Activated T-cell treated with anti-CD3 and anti-CD28 coated beads, Interleukin-2, amount 50 U/mL, for 72 hours (primary cell): ENCODE measurements at regions not wholly inside any gene's neighbourhood (a gene's known extent, or its start where the extent isn't known, plus 50 kb on each side); places are given as distances from the start of the nearest gene placed in this dataset.
"Not testable (repeated sequence)": the region's sequence is repeated elsewhere in the genome, so short reads cannot be mapped to it uniquely, and the experiment has no call there.

Source experiments
- ATAC-seq, 2 donors: fragments of 150-1000 bp; cut with Tn5 transposase; replicated peaks in 1 of 2; 2 replicates each; pipeline ENCODE4 v1.10.0; 2021; ENCODE audit warnings: moderate library complexity in 2 of 2, mild to moderate bottlenecking in 1 of 2
- DNase-seq, 2 donors: peaks; one replicate each; pipeline ENCODE4 v3.0.0; 2021 to 2022; ENCODE audit warnings: mixed read lengths in 1 of 2
- H3K27ac Mint-ChIP-seq: one replicate; pipeline ENCODE4 v1.8.0; 2022; ENCODE audit warnings: mild to moderate bottlenecking, moderate library complexity, mixed read lengths
- H3K27me3 Mint-ChIP-seq: one replicate; pipeline ENCODE4 v1.8.0; 2022; ENCODE audit warnings: low read depth, mixed read lengths
- H3K36me3 Mint-ChIP-seq, 2 donors: one replicate each; pipeline ENCODE4 v1.8.0; 2022; ENCODE audit warnings: mixed read lengths in 2 of 2, mild to moderate bottlenecking in 1 of 2; ENCODE audit not compliant: insufficient read depth in 2 of 2
- H3K4me1 Mint-ChIP-seq: one replicate; pipeline ENCODE4 v1.8.0; 2022; ENCODE audit warnings: low read depth, mixed read lengths
- H3K4me3 Mint-ChIP-seq, 2 donors: one replicate each; pipeline ENCODE4 v1.8.0; 2022; ENCODE audit warnings: mild to moderate bottlenecking in 2 of 2, mixed read lengths in 2 of 2, moderate library complexity in 2 of 2
- H3K9me3 Mint-ChIP-seq, 2 donors: one replicate each; pipeline ENCODE4 v1.8.0; 2022; ENCODE audit warnings: mixed read lengths in 2 of 2

DNA sequence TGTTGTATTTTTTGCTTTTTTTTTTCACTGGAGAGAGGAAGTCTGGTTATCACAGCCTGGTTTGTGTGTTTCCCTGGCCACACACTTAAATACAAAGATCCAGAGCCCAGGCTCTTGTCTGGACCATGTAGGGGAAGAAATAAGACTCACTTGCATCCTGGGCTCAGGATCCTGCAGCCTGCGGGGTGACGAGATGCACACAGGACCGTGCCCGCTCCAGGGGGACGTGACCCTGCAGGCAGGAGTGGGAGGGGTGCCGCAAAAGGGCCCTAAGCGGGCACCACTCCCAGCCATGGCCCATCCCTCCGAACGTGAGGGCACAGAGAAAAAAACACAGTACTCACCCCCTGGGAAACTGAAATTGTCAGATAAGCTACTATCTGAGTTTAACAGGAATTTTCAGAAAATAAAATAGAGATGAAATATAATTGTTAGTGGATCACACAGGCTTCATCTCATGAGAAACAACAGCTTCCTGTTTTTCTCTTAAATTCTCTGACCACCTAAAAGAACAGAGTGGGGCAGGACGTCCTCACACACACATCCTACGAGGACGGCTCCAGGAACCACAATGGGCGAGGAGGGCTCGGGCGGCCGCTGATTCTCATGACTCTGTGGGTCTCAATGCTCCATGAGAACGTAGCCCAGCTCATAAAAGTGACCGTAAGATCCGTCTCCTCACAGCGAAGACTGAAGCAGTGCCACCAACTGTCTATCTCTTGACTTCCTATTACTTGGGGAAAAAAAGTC is 142.6 kb upstream of the ALKAL2 start:
- H3K9me3 Mint-ChIP-seq = no peaks in the 10 kb centered on the region
- no peaks in the 10 kb centered on the region for H3K27me3 Mint-ChIP-seq
- H3K4me1 Mint-ChIP-seq = peaks cover 25% of the 10 kb centered on the region
- peaks cover 0 to 2% of the 10 kb centered on the region in 2 donors for H3K36me3 Mint-ChIP-seq
- DNase-seq (no peak), ATAC-seq (peak; percentile 34 to 53)
- H3K4me3 Mint-ChIP-seq = peak overlapping the region; percentile 85 to 97
- peak overlapping the region; percentile 97 for H3K27ac Mint-ChIP-seq

DNA sequence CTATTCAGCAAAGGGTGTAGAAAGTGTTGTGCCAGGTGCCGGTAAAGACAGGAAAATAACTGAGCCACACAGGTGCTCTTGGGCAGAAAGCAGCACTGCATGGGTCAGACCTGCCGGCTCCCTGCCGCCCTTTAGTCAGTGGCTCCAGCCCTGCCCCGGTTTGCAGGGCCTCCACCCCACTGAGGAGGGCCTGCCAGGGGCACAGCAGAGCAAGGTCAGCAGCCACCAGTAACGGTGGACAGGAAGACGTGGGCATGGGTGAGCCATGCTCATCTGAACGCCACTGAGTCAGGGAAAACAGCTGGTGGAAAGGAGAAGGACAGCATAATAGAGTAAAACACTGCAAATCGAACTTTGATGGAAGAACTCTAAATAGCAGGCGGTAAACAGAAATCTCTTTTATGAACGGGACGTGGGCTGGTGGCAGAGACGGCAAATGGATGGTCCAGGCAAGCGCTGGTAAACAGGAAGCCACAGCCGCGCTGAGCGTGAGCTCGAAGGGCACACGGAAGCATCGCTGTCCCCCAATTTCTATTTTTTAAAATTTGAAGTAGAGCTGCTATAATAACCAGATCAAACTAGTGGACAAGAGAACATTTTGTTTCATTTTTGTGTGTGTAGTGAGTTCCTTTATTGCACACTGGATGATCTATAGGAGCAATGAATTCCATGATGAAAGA is 141.8 kb upstream of the ALKAL2 start:
- Mint-ChIP-seq H3K27ac (peak overlapping the region; percentile 97), H3K9me3 (no peaks in the 10 kb centered on the region), H3K4me3 (peak overlapping the region; percentile 85 to 97), H3K27me3 (no peaks in the 10 kb centered on the region), H3K4me1 (peaks cover 22% of the 10 kb centered on the region), H3K36me3 (peaks cover 0 to 2% of the 10 kb centered on the region in 2 donors)
- peak; percentile 25 to 37 for DNase-seq
- peak; percentile 68 to 79 for ATAC-seq

DNA sequence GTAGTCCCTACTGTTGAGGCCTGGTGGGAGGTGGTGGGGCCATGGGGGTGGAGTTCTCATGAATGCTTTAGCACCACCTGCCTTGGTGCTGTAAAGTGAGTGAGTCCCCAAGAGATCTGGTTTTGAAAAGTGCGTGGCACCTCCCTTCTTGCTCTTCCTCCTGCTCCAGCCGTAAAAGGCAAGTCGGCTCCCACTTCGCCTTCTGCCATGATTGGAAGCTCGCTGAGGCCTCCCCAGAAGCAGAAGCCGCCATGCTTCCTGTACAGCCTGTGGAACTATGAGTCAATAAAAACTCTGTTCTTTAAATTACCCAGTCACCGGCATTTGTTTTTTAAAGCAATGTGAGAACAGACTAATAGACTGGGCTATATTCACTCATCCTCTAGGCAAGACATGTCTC is 141.3 kb upstream of the ALKAL2 start:
- peak overlapping the region; percentile 85 to 97 for H3K4me3 Mint-ChIP-seq
- H3K27ac Mint-ChIP-seq = peak overlapping the region; percentile 97

DNA sequence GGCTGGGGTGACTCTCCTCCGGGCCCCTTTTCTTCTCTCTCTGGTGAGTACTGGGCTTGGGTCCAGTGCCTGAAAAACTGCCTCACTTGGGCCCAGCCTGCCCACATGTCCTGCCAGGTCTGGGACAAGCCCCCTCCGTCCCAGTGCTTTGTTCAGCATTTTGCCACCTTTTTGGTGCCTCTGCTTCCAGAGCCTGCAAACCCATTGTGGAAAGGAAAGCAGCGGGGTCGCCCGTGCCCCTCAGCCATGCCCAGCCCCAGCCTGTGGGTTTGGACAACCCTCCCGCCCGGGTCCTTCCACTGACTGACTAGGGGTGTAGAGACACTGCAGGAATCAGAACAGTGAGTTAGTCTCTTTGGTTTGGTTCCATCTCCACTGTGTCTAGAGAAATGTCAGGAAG is 140.7 kb upstream of the ALKAL2 start:
- Mint-ChIP-seq H3K27ac (no peak overlapping the region), H3K4me1 (peaks cover 20% of the 10 kb centered on the region), H3K4me3 (no peak overlapping the region), H3K27me3 (peaks cover 5% of the 10 kb centered on the region), H3K9me3 (no peaks in the 10 kb centered on the region), H3K36me3 (peaks cover 0 to 2% of the 10 kb centered on the region in 2 donors)
- ATAC-seq (no peak), DNase-seq (no peak)

More for the DNA sequence above, 141.3 kb upstream of the ALKAL2 start:
- H3K9me3 Mint-ChIP-seq = no peaks in the 10 kb centered on the region
- no peak for DNase-seq
- peaks cover 20% of the 10 kb centered on the region for H3K4me1 Mint-ChIP-seq
- no peaks in the 10 kb centered on the region for H3K27me3 Mint-ChIP-seq
- ATAC-seq = peak in 1 of 2 donors; percentile 10
- H3K36me3 Mint-ChIP-seq = peaks cover 0 to 2% of the 10 kb centered on the region in 2 donors

DNA sequence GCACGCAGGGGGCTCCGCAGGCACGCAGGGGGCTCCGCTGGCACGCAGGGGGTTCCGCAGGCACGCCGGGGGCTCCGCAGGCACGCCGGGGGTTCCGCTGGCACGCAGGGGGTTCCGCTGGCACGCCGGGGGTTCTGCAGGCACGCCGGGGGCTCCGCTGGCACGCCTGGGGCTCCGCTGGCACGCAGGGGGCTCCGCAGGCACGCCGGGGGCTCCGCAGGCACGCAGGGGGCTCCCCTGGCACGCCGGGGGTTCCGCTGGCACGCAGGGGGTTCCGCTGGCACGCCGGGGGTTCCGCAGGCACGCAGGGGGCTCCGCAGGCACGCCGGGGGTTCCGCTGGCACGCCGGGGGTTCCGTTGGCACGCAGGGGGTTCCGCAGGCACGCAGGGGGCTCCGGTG is 138.8 kb upstream of the ALKAL2 start:
- H3K27me3 Mint-ChIP-seq, H3K9me3 Mint-ChIP-seq, H3K36me3 Mint-ChIP-seq: not testable (repeated sequence)

DNA sequence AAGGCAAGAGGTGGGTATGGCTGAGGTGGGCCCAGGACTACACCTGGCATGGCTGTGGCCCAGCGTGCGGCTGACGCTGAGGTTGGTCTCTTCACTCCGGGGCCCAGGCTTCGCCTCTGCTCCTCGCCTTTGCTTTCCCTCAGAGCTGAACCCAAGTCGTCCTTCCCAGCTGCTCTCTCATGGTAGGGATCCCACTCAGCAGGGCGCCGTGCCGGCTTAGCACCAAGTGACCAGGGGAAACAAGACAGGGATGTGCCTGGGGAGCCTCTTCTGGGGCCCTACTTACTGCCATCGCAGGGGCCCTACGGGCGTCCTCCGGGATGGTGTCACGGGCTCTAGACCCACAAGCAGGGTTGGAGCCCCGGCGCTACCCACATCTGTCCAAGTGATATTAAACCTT is 138.1 kb upstream of the ALKAL2 start:
- H3K27ac Mint-ChIP-seq = no peak overlapping the region
- ATAC-seq (no peak), DNase-seq (no peak)
- peaks cover 0 to 2% of the 10 kb centered on the region in 2 donors for H3K36me3 Mint-ChIP-seq
- no peak overlapping the region for H3K4me3 Mint-ChIP-seq
- H3K9me3 Mint-ChIP-seq = no peaks in the 10 kb centered on the region
- H3K27me3 Mint-ChIP-seq = peaks cover 7% of the 10 kb centered on the region
- peaks cover 18% of the 10 kb centered on the region for H3K4me1 Mint-ChIP-seq

More for the DNA sequence above, 138.8 kb upstream of the ALKAL2 start:
- not testable (repeated sequence) for DNase-seq, H3K4me3 Mint-ChIP-seq, H3K27ac Mint-ChIP-seq, ATAC-seq
- H3K4me1 Mint-ChIP-seq = peaks cover 20% of the 10 kb centered on the region

DNA sequence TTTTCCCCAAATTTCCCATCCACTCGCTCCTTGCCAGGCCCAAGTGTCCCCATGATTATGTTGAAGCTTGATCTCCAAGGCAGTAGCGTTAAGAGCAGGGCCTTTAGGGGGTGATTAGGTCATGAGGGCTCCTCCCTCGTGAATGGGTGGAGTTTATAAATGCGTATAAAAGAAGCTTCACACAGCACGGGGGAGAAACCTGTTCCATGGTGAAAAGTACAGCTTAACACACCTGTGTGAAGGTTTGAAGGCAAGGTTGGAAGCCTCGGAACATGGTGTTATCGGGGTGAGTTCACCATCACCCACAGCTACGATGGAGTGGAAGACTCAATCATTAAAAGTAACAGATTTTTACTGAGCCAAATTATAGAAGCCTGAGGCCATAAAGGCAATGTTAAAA is 137.4 kb upstream of the ALKAL2 start:
- Mint-ChIP-seq H3K9me3 (no peaks in the 10 kb centered on the region), H3K27me3 (peaks cover 7% of the 10 kb centered on the region), H3K4me3 (no peak overlapping the region), H3K36me3 (peaks cover 0 to 2% of the 10 kb centered on the region in 2 donors), H3K4me1 (peaks cover 11% of the 10 kb centered on the region), H3K27ac (no peak overlapping the region)
- no peak for DNase-seq
- no peak for ATAC-seq

DNA sequence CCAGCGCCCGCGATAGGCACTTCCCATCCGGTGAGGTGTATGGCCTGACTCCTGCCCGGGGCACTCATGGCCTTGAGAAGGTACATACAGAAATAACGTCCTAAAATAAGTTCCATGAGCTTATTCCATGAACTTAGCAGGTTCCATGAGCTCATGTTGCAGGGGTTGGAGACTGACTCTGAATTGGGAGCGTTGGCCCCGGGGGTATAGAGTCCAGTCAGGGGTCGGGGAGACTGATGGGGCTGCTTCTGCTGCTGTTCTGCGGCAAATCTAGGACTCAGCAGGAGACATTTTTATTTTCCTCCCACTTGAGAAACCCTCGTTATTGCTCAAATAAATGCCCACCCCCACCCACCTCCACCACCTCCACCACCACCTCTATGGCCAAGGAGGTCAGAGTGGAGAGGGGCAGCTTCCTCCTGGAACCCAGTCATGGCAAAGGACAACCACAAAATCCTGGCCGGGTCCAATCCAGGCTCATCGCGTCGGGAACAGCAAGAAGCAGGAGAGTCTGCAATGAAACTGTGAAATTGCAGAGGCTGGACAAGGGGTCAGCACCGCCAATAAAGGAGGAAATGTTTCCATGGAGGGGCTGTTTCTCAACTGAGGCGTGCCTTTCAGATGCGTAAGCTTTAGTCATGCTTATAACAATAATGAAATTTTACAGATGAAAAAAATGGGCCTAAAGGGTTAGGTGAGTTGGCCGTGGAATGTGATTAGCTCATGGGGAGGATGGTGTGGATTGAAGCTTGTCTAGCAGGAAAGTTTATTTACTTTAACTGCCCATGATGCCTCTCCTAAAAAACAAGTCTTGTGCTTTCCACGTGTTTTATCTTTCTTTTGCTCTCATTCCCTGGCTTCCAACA is 136.6 kb upstream of the ALKAL2 start:
- no peak overlapping the region for H3K27ac Mint-ChIP-seq
- peaks cover 4% of the 10 kb centered on the region for H3K4me1 Mint-ChIP-seq
- ATAC-seq = no peak
- DNase-seq = no peak
- no peak overlapping the region for H3K4me3 Mint-ChIP-seq
- peaks cover 0 to 2% of the 10 kb centered on the region in 2 donors for H3K36me3 Mint-ChIP-seq
- H3K27me3 Mint-ChIP-seq = peaks cover 7% of the 10 kb centered on the region
- H3K9me3 Mint-ChIP-seq = no peaks in the 10 kb centered on the region

DNA sequence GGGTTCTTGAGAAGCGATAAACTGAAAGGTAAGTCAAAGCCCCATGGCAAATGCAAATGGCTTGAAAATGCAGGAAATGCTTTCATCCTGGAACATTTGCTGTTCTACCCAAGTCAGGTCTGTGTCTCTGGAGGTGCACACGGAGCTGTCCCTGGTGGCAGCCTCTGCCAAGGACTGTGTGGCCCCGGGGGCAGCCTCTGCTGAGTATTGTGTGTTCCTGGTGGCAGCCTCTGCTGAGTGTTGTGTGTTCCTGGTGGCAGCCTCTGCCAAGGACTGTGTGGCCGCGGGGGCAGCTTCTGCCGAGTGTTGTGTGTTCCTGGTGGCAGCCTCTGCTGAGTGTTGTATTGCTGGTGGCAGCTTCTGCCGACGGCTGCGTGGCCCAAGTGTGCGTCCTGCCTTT is 135.6 kb upstream of the ALKAL2 start:
- Mint-ChIP-seq H3K27ac (no peak overlapping the region), H3K27me3 (peaks cover 17% of the 10 kb centered on the region), H3K9me3 (no peaks in the 10 kb centered on the region), H3K4me3 (no peak overlapping the region), H3K36me3 (no peaks in the 10 kb centered on the region), H3K4me1 (no peaks in the 10 kb centered on the region)
- DNase-seq (no peak), ATAC-seq (no peak)

DNA sequence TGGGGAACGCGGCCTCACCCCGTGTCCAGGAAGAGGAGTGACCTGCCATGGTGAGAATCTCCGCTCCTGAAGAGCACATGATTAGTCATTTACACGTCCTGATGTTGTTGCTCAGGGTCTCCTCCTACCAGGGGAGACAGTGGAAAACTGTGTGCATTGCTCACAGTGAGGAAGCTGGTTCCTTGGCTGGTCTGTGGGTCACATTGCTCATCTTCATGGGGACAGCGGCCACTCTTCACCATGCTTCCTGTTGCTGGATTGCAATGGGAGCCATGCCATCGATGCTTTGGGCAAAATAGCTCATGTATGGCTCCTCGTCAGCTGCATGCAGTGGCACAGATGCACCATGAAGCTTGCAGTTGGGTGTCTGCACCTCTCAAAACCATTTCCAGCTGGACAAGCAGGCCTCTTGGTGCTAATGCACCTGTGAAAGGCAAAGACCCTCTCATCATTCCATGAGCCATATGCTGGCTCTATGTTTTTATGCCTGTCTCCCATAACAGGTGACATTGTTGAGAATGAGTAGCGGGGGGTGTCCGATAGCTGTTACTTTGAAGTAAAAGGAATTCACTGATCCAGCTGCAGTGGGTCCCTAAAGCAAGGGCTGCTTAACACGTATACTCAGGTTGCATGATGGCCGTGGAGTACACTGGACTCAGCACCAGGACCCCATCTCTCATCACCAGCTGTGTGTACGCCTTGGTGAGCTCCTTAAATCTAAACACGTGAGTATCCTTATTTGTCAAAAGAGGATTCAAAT is 135.0 kb upstream of the ALKAL2 start:
- Mint-ChIP-seq H3K9me3 (no peaks in the 10 kb centered on the region), H3K4me3 (no peak overlapping the region), H3K36me3 (no peaks in the 10 kb centered on the region), H3K27me3 (peaks cover 21% of the 10 kb centered on the region), H3K27ac (no peak overlapping the region), H3K4me1 (no peaks in the 10 kb centered on the region)
- ATAC-seq (no peak), DNase-seq (no peak)

DNA sequence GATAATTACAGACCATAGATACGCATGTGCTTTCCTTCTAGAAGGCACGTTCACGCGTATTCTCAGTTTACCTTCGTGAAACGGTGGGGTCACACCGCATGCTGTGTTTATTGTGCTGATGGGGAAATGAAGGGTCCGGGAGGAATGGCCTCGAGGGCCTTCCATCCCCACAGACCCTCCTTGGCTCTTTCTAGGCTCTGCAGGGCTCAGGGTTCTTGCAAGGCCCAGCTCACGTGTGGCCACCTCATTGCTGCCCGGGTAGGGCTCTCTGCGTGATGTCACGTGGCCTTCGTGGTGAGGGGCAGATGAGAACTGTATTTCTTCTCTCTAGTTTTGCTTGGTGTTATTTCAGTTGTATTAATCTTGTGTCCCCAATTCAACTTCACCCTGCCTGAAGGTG is 133.5 kb upstream of the ALKAL2 start:
- no peak overlapping the region for H3K27ac Mint-ChIP-seq
- no peak for DNase-seq
- no peaks in the 10 kb centered on the region for H3K36me3 Mint-ChIP-seq
- peaks cover 25% of the 10 kb centered on the region for H3K27me3 Mint-ChIP-seq
- no peaks in the 10 kb centered on the region for H3K4me1 Mint-ChIP-seq
- no peak for ATAC-seq
- no peak overlapping the region for H3K4me3 Mint-ChIP-seq
- no peaks in the 10 kb centered on the region for H3K9me3 Mint-ChIP-seq

DNA sequence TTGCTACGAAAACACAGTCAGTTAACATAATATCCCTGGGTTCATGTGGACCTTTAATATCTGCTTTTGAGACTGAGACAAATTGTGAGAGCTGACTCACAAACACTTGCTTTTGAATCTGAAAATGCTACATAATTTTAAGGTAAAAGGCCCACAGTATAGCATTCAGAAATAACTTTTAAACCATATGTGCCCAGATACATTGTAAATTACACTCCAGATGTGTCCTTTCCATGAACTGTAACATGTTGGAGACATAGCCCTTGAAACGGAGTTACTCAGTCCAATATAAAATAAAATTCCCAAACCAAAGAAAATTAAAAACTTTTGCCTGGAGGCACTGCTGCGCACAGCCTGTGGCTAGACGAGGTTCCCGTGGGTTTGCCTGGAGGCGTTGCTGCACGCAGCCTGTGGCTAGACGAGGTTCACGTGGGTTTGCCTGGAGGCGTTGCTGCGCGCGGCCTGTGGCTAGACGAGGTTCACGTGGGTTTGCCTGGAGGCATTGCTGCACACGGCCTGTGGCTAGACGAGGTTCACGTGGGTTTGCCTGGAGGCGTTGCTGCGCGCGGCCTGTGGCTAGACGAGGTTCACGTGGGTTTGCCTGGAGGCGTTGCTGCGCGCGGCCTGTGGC is 131.9 kb upstream of the ALKAL2 start:
- Mint-ChIP-seq H3K9me3 (no peaks in the 10 kb centered on the region), H3K4me3 (no peak overlapping the region), H3K27me3 (peaks cover 38% of the 10 kb centered on the region), H3K4me1 (no peaks in the 10 kb centered on the region), H3K36me3 (peaks cover 0 to 2% of the 10 kb centered on the region in 2 donors), H3K27ac (no peak overlapping the region)
- ATAC-seq = no peak
- DNase-seq = no peak
